ENCODE measurements at regions not wholly inside any gene's neighbourhood (a gene's known extent, or its start where the extent isn't known, plus 50 kb on each side); places are given as distances from the start of the nearest gene placed in this dataset.

DNA sequence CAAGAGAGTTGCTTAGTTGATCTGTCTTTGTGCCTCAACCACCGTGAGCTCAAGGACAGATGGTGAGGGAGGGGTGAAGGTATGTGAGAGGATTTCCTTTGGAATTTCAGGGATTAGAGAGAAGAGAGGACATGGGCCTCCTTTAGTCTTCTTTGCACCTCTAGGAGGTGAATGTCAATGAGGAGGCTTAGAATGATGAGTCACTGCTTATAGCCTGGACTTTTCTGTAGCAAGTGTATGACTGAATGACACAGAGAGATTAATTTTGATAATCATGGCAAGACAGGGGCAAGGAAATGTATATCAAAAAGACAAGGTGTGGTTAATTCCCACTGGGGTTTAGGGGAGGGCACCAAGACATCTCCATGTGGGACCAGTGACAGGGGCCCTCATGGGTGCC is 947.3 kb upstream of the TENM4 start:
- no peak for DNase-seq (ENCODE audit: low read depth, low spot score)
- no peak overlapping the region for H3K27ac ChIP-seq

DNA sequence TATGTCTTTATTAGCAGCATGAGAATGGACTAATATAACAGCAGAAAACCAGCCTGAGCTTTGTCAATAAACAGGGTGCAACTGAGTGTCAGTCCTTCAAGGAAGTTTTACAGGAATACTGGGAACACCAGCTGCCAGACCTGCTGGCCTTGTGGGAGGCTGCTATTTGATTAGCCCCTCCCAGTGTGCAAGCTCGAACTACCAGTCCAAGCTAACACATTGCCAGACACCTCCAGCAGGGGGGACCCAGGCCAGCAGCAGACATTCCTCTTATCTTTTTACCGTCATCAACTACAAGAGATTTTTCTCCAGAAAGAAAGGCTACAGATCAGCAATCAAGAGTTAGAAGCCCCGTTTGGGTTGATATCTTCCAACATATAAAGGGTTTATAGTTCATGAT is 942.8 kb upstream of the TENM4 start:
- no peak for DNase-seq (ENCODE audit: low read depth, low spot score)
- no peak overlapping the region for H3K27ac ChIP-seq

DNA sequence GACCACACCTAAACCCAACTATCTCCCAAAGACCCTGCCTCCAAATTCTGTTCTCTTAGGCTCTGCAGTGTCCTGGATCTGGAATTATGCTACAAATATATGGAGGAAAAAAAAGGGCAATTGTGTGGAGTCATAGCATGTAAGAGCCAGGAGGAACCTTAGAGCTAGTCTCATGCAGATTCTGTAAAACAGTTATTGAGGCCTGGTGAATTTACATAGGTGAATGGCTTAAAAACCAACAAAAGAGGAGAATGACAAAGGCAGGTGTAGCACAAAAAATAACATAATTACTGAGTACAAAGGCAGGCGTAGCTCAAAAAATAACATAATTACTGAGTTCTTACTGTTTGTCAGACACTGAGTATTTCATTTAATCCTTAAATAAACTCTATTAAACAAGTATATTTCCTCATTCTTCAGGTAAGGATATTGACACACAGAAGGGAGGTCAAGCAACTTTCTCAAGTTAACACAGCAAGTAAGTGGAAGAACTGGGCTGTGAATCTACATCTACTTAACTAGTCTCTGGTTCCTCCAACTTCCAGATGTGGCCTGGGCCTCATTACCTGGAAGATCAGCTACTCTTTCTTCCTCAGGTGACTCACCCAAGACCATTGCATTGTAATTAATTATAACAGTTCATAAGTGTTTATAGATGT is 938.9 kb upstream of the TENM4 start:
- peak; percentile 57 for DNase-seq (ENCODE audit: low read depth, low spot score)
- no peak overlapping the region for H3K27ac ChIP-seq

DNA sequence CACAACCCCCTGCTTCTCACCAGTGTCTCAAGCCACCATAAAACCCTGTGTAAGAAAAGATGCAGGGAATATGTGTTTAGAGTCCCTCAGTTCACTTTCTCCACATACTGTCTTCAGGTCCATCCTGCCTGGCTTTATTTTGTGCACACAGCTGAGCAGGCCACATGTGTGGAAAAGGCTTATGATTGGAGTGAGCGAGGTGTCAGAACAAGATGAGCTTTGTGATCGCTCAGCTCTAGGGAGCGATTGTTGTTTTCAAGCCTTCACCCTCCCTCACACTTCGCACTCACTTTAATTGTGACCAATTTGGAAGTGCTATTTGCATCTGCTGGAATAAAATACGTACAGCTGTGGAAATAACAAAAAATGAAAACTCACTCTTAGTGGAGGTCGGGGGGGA is 931.1 kb upstream of the TENM4 start:
- no peak for DNase-seq (ENCODE audit: low read depth, low spot score)
- H3K27ac ChIP-seq, result no peak overlapping the region

DNA sequence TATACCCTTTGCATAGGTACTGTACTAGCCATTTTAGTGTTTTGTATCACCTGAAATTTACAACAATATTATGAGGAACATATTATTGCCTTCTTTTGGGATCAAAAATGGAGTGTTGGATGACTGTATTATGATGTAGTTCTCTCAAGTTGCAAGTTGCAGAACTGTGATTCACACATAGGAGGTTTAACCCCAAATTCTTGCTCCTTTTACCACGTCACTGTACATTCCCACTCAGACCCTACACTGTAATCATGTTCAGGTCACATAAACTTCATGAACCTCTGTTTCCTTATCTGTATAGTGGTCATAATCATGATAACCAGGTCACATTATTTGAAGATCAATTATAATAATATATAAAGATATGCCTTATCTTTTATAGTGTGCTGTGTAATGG is 925.1 kb upstream of the TENM4 start:
- H3K27ac ChIP-seq, result no peak overlapping the region
- DNase-seq (ENCODE audit: low read depth, low spot score), result no peak

DNA sequence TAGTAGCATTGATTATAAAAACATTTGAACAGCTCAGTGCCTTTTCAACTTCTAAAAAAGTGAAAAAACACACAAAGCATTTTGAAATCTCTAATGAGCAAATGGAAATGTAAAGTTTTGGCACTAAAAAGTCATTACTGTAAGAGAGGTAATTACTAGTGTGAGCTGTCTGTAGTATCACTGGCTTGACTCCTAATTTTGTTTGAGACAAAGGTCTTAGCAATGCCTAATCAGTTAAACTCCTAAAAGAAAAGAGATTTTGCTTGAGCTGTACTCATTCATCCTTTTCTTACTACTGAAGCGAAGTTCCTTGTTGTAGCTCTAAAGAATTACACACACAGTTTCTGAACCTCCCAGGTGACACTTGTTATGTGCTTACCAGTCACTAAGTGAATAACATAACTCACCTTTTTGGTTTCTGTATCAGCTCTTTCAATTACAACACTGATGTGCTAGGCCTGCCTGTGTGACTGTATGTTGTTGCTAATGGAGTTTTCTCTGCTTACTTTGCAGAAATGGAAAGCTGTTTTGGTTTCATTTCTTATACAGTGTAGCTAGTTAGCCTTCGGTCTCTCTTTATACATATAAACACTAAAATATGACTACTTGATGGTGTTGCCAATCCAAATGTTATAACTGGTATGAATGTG is 924.4 kb upstream of the TENM4 start:
- no peak for DNase-seq (ENCODE audit: low read depth, low spot score)
- H3K27ac ChIP-seq, result no peak overlapping the region

DNA sequence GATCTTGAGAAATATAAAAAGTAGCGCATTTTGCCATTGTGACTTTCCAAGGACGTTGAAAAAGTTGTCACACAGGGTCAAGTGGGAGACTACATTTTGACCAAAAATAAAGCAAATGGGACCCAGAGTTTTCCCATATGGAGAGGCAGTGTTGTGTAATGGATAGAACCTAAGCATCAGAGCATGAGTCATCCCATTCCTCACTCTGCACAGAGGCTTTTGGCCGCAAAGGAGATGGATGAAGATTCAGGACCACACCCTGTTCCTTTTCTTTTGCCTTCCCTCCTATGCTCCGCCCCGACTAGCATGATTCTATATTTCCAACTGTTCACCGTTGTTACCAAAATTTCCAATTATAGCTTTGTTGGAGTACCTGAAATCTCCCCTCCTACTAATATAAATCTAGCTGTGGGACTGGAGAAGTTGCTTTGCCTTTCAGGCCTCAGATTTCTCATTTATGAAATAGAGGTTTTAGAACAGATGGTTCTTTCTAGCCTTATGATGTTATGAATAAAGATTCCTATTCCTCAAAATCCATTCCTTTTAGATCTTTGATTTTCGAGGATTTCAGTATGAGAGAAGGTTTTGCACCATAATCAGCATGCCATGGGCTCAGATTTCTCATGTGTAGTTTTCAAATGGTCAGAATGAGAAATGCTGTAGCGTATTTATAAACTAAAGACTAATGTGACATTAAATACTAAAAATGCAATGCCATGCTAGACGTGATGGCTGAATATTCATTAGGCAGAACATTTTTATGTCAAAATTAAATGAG is 921.9 kb upstream of the TENM4 start:
- H3K27ac ChIP-seq, result no peak overlapping the region
- no peak for DNase-seq (ENCODE audit: low read depth, low spot score)

DNA sequence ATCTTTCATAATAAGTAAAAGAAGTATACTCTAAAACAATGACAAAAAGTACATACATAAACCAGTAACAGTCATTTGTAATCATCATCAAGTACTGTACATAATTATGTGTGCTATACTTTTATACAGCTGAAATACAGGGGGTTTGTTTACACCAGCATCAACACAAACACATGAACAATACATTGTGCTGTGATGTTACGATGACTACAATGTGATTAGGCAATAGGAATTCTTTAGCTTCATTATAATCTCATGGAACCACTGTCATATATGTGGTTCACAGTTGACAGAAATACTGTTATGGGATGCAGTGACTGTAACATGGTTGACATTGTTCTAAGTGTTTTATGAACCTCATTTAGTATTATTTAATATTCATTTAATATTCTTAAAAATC is 914.4 kb upstream of the TENM4 start:
- no peak for DNase-seq (ENCODE audit: low read depth, low spot score)
- H3K27ac ChIP-seq, result no peak overlapping the region

DNA sequence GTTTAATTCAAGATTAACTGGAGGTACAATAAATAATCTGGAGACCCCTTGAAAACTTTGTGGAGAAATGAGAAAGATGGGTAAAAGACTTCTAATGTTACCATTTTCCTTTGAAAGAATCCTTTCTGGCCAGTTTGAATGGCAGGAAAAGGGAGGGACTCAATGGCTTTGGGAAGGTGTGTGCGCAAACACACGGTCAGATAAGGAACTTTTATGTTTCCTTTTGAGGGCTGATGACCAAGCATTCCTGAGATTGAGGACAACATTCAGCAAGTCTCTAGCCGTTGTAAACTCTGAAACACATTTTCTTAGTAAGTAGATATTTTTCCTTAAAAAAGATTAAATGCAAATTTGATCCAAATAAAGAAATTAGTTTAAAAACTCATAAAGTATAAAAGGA is 909.7 kb upstream of the TENM4 start:
- DNase-seq (ENCODE audit: low read depth, low spot score), result no peak
- H3K27ac ChIP-seq, result no peak overlapping the region

DNA sequence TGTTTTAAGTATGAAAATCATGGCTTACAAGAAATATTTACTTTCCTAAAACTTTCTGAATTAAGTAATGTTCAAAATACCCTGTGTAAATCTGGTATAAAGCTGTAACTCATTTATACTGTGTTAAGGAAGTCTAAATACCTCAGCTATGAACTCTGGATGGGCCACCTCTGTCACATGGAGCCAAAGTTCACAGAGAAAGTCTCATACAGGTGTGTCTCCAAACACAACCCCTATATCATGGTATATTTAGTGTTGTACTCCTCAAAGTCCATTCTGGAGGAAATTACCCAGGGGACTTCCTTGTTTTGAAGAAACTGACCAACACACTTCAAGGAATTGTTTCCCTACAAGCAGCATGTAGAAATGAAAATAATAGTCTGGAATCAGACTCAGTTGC is 909.2 kb upstream of the TENM4 start:
- no peak for DNase-seq (ENCODE audit: low read depth, low spot score)
- no peak overlapping the region for H3K27ac ChIP-seq

DNA sequence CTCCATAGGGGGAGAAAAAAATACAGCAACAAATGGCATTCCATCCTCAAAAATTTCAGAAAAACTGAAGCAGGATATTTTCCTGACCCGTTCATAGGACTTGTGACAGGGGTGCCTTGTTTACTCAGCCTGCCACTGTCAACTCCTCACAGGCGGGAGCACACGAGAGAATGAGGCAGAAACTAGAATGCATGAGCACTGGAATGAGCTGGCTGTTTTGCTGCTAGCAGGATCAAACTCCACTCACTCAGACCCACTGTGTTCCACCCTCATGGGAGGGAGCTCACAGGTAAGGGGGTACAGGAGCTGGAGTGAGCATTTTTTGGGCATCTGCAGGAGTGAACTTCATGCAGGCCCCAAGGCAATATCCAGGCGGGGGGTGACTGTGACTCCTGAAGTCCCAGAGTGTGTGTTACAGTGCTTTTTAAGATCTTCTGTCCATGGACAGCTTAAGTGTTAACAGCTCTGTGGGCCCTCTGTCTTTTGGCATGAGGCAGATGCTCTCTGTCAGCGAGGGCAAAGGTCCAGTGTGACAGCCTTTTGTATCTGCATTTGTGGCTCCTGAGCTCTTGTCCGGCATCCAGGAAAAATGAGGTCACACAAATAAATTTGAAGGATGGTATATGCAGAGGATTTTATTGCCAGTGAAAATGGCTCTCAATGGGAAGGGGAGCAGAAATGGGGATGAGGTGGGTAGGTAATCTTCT is 905.7 kb upstream of the TENM4 start:
- H3K27ac ChIP-seq, result no peak overlapping the region
- no peak for DNase-seq (ENCODE audit: low read depth, low spot score)

DNA sequence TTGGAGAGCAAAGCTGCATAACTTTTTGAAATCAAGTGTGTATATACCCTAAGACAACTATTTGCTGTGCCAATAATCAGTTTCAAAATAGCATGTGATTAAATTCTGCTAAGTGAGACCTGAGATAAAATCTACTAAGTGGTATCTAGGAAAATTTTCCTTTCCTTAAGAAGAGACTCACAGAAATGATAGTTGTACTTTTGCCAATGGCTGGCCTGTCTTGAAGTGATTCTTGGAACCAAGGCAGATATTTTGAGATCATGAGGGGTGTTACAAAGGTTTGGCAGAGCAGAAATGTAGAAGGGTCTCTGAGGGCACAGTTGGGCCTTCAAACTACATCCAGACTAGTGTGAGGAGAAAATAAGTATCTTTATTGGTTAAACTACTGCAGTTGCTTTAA is 902.6 kb upstream of the TENM4 start:
- no peak overlapping the region for H3K27ac ChIP-seq
- no peak for DNase-seq (ENCODE audit: low read depth, low spot score)

DNA sequence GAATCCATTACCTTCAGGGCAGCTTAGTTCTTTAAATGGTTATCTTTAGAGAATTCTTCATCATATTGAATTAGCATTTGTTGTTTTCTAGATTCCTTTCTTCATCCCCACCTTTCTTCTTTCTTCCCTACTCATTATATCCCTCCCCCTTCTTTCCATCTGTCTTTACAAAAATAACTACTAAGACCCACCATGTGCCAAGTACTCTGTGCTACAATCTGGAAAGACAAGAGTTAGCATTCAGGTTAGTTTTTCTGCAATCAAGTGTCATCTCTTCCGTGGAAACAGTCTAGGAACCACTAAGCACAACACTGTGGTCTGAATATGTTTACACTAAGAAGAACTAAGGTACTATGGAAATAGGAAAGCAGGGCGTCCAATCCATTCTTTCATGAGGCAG is 897.4 kb upstream of the TENM4 start:
- no peak overlapping the region for H3K27ac ChIP-seq
- DNase-seq (ENCODE audit: low read depth, low spot score), result no peak

DNA sequence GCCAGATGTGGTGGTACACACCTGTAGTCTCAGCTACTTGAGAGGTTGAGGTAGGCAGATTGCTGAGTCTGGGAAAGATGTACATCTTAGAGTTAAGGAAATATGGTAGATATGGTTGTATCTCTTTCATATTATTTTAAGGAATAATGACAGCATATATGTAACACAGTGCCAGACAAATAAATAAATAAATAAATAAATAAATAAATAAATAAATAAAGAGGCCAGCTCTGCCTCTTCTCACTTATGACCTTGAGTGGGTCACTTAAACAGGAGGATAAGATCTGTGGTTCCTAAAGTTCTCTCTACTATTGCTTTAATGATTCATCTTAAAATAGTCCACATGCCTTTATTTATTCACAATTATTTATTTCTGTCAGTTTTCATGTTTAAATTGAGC is 890.9 kb upstream of the TENM4 start:
- H3K27ac ChIP-seq, result no peak overlapping the region
- DNase-seq (ENCODE audit: low read depth, low spot score), result no peak

DNA sequence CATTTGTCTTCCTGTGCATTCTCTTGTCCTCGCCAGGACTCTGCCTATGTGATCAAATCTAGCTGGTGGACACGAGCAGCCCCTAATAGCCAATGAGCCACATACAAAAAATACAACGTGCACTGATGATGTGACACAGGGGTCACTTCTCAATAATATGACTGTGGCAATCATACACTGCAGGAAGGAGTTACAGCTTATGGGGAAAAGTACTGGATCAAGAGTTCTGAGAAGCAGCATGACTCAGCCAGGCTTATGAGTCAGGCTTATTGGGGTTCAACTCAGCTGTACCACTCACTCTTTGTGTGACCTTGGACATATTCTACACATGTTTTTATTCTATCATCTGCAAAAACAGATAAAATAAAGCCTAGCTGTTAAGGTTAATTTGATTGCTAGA is 889.4 kb upstream of the TENM4 start:
- no peak overlapping the region for H3K27ac ChIP-seq
- peak; percentile 22 for DNase-seq (ENCODE audit: low read depth, low spot score)

DNA sequence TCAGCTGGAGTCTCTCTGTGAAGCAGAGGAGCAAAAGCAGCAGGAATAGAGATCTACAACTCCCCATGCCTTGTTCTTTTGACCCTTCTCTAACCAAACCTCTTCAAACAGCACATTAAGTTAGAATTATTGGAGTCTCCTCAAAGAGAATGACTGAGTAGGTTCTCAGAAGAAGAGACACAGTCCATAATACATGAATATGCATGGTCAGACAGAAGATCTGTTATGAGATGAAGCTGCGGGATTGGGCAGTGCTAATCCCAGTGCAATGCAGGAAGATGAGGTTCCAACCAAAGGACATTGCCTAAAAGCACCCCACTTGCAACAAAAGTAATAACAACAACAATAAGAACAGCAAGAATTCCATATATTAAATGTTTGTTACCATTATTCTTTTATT is 887.9 kb upstream of the TENM4 start:
- H3K27ac ChIP-seq, result no peak overlapping the region
- DNase-seq (ENCODE audit: low read depth, low spot score), result no peak

DNA sequence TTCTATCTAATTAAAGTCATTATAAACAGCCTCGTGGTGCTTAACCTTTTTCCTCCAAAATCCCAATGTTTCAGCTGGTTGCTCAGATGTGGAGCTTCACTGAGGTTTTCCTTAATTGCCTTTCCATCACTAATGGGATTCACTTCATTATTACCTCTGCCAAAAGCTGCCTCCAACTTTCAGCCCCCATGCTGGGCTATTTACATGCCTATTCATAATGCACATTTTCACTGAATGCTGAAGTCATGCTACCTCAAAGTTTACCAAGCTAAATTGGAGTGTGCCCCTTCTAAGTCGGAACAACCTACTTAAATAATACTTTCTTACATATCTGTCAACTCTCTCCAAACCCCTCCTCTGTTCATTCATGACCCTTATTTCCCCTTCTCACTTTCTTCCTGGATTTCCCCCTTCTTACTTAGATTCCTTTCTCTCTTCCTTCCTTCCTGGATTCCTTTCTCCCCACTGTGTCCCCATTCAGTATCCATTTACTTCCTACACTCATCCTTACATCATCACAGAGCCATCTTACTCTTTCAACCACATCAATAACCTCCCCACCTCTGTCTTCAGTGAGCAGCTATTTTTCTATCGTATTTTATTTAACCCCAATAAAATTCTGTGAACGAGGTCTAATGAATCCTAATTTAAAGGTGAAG is 887.3 kb upstream of the TENM4 start:
- DNase-seq (ENCODE audit: low read depth, low spot score), result no peak

DNA sequence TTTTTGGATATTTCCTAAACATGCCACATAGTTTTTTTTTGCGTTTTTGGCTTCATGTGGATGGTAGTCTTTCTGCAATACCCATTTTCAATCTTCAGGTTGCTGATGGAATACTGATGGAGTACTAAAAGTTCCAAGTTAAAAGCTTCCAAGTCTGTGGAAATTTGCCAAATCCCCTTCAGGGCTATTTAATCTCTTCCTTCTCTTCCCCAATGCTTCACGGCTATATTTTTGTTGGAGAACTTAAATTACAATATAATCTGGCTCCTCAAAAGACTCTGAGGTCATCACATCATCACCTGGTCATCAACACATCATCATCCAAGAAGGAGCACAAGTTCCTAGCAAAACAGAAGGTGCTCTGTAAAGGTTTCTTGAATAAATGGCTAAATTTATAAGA is 881.0 kb upstream of the TENM4 start:
- DNase-seq (ENCODE audit: low read depth, low spot score), result no peak
- H3K27ac ChIP-seq, result no peak overlapping the region

More for the DNA sequence above, 887.3 kb upstream of the TENM4 start:
- no peak overlapping the region for H3K27ac ChIP-seq

DNA sequence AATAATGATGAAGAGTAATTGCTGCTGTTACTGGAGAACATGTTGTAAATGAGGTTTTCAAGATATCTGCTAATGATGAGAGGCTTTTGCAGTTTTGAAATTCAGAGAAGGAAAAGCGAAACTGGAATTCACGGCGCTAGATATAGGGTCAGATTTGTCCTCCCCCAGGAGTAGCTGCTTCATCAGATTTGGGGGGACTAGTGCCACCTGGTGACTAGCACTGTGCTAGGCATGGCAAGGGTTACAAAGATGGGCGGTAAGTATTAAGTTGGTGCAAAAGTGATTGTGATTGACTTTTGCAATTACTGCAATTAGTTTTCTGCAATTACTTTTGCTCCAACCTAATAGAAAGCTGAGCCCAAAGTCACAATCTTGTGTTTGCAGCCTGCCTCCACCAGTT is 879.9 kb upstream of the TENM4 start:
- DNase-seq (ENCODE audit: low read depth, low spot score), result no peak
- no peak overlapping the region for H3K27ac ChIP-seq

DNA sequence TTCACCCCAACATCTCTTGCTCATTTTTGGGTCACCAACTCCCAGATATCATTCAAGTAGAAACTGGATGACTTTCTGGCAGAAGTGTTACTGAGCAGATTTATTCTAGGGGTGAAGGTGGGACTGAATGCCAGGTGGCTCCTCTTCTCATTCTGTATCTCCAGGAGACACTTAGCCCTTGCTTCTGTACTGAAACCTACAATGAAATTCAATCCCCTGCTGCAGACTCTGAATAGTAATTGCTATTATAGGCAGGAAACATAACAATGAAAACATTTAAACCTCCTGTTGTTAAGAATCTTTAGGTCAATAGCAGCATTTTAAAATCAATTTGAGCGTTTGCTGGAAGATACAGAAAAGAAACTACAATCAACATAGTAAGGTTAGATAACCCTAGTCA is 879.4 kb upstream of the TENM4 start:
- H3K27ac ChIP-seq, result no peak overlapping the region
- DNase-seq (ENCODE audit: low read depth, low spot score), result no peak

DNA sequence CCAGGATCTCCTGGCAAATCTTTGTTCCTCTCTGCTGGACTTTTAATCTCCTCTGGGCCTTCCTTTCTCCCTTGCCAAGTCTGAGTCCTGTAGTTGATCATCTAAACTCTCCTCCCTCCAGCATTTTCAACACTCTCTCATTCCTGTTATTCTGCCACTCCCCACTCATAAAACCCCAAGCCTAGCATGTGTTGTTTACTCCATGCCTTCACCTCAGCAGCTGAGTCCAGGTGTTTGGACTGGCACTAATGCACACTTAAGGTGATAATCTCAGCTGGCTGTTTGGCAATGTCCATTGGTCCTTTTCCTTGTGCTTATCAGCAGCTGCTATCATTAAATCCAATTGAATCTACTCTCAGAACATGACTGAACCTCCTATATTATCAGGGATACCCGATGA is 876.8 kb upstream of the TENM4 start:
- no peak for DNase-seq (ENCODE audit: low read depth, low spot score)
- H3K27ac ChIP-seq, result no peak overlapping the region
